ENCODE measurements at regions not wholly inside any gene's neighbourhood (a gene's known extent, or its start where the extent isn't known, plus 50 kb on each side); places are given as distances from the start of the nearest gene placed in this dataset.

DNA sequence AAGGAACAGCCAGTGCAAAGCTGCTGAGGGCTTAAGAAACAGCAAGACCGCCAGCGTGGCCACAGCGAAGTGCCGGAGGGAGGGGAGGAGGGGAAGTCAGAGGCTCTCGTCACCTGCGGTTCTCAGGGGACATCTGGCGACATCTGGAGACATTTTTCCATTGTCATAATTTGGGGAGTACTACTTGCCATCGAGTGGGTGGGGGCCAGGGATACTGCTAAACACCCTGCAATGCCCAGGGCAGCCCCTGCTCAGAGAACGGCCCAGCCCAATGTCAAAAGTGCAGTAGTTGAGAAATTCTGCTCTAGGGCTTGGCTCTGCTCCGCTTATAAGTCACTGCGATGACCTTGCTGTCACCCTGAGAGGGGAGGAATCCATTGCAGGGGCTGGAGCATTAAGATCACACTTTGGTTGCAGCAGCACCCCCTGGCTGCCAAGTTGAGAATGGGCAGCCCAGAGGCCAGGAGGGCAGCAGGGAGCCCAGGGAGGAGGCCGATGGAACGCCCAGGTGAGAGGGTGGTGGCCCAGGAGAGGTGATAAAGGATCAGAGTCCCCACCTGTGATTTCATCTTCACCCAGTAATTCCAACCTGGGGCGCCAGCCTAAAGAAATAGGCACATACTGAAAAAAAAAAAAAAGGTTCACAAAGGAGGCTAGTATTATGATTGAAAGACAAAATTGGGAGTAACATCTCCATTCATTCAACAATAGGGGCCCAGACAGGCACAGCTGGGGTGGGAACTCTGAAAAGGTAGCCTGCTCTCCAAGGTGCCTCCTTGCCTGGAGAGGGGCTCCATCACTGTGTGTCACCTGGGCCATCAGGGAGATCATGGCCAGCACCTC, 218.2 kb downstream of the BMP7 start:
- intact Hi-C loops (cut with DNase I), result loop anchor here (5.0 kb wide), 1 partner anchor 496 kb away; no protein-coding TSS in a partner anchor
- Histone ChIP-seq H3K27me3 (no peaks in the 10 kb centered on the region), H3K4me3 (no peak overlapping the region), H3K9me3 (peaks cover 0 to 3% (median 0%) of the 10 kb centered on the region in 4 donors), H3K36me3 (no peaks in the 10 kb centered on the region), H3K4me1 (peaks cover 0 to 17% (median 9%) of the 10 kb centered on the region in 4 donors), H3K27ac (replicated peaks in 1 of 4) (no peak overlapping the region)
- no peak for DNase-seq (ENCODE audit: extremely low spot score)
- 64% methylated on average over 13 of the region's 14 CpGs for WGBS
- TF ChIP-seq, protein P1, sequence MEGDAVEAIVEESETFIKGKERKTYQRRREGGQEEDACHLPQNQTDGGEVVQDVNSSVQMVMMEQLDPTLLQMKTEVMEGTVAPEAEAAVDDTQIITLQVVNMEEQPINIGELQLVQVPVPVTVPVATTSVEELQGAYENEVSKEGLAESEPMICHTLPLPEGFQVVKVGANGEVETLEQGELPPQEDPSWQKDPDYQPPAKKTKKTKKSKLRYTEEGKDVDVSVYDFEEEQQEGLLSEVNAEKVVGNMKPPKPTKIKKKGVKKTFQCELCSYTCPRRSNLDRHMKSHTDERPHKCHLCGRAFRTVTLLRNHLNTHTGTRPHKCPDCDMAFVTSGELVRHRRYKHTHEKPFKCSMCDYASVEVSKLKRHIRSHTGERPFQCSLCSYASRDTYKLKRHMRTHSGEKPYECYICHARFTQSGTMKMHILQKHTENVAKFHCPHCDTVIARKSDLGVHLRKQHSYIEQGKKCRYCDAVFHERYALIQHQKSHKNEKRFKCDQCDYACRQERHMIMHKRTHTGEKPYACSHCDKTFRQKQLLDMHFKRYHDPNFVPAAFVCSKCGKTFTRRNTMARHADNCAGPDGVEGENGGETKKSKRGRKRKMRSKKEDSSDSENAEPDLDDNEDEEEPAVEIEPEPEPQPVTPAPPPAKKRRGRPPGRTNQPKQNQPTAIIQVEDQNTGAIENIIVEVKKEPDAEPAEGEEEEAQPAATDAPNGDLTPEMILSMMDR (IDR thresholded peaks at IDR 0.05), result peak; percentile 50 to 66 (median 51)
- TF ChIP-seq POLR2A (IDR thresholded peaks at IDR 0.05; ENCODE audit: low read depth) (no peak), EP300 (IDR thresholded peaks at IDR 0.05) (no peak), POLR2AphosphoS5 (IDR thresholded peaks at IDR 0.05) (no peak)

DNA sequence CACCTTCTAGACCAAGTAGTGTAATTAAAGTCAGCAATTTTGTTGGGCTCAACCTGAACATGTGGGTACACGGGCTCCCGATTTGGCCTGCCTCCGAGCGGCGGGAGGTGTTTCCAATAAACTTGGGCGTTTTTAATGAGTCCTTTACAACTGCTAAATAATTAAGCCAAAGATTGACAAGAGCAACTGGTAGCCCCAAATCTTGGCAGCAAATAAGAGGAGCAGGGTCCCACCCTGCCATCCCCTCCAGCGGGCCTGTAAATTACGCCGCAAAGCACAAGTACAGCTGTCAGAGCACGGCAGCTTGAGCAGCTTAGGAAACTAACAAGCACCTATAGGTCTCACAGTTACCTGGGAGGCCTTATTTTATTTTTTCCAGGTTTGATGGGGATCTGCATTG, 217.1 kb downstream of the BMP7 start:
- DNase-seq (ENCODE audit: extremely low spot score), result no peak
- Histone ChIP-seq H3K4me3 (no peak overlapping the region), H3K27ac (replicated peaks in 1 of 4) (no peak overlapping the region), H3K36me3 (no peaks in the 10 kb centered on the region), H3K27me3 (no peaks in the 10 kb centered on the region), H3K4me1 (peaks cover 0 to 17% (median 8%) of the 10 kb centered on the region in 4 donors), H3K9me3 (peaks cover 0 to 3% (median 0%) of the 10 kb centered on the region in 4 donors)
- 89% methylated on average over 10 of the region's 10 CpGs for WGBS
- TF ChIP-seq EP300 (IDR thresholded peaks at IDR 0.05) (no peak), POLR2A (IDR thresholded peaks at IDR 0.05; ENCODE audit: low read depth) (no peak)
- intact Hi-C loops (cut with DNase I), result loop anchor here (5.0 kb wide), 1 partner anchor 497 kb away; no protein-coding TSS in a partner anchor

DNA sequence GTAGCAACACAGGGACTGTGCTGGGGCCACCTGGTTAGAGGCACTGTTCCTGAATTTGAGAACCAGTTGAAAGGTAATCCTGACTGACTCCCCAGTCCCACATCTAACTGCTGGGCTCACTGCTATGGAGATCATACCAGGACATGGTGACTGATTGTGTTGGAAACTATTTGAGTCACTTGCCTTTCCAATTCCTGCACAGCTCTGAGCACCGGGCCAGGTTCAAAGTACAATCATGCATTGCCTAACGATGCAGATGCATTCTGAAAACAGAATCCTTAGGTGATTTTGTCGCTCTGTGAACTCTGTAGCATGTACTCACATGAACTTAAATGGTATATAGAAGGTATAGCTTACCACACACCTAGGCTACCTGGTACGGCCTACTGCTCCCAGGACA, 215.3 kb downstream of the BMP7 start:
- H3K27ac ChIP-seq (replicated peaks in 1 of 4), result no peak overlapping the region
- TF ChIP-seq, protein P1 (IDR thresholded peaks at IDR 0.05), result no peak
- TF ChIP-seq EP300 (IDR thresholded peaks at IDR 0.05) (no peak), POLR2A (IDR thresholded peaks at IDR 0.05; ENCODE audit: low read depth) (no peak), POLR2AphosphoS5 (IDR thresholded peaks at IDR 0.05) (no peak)
- H3K27me3 ChIP-seq, result no peaks in the 10 kb centered on the region
- peaks cover 0 to 17% (median 8%) of the 10 kb centered on the region in 4 donors for H3K4me1 ChIP-seq
- peaks cover 0 to 3% (median 0%) of the 10 kb centered on the region in 4 donors for H3K9me3 ChIP-seq
- H3K36me3 ChIP-seq, result no peaks in the 10 kb centered on the region
- intact Hi-C loops (cut with DNase I), result no loop called here
- no peak for DNase-seq (ENCODE audit: extremely low spot score)
- no peak overlapping the region for H3K4me3 ChIP-seq
- 84% methylated on average over 4 of the region's 4 CpGs for WGBS

DNA sequence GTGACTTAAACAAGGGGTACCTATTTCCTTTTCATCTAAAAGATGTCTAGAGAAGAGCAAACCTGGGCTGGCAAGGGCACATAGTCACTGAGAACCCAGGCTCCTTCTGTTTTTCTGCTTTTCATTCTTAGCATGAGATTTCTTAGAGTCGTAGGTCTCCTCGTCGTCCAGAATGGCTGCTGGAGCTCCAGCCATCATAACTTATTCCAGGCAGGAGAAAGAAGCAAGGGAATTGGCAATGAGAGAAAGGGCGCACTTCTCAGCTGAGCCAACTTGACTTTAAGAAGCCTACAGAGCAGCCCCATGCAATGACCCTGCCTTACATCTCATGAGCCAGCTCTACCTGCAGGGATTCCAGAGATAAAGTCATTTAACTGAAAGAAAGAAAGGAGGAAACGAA, 213.4 kb downstream of the BMP7 start:
- H3K9me3 ChIP-seq, result peaks cover 0 to 3% (median 0%) of the 10 kb centered on the region in 4 donors
- peaks cover 0 to 2% (median 2%) of the 10 kb centered on the region in 4 donors for H3K4me1 ChIP-seq
- H3K27ac ChIP-seq (replicated peaks in 1 of 4), result no peak overlapping the region
- WGBS, result 94% methylated on average over 5 of the region's 5 CpGs
- TF ChIP-seq EP300 (IDR thresholded peaks at IDR 0.05) (no peak), POLR2A (IDR thresholded peaks at IDR 0.05; ENCODE audit: low read depth) (no peak), POLR2AphosphoS5 (IDR thresholded peaks at IDR 0.05) (no peak)
- TF ChIP-seq, protein P1 (IDR thresholded peaks at IDR 0.05), result no peak
- no peaks in the 10 kb centered on the region for H3K27me3 ChIP-seq
- no peak overlapping the region for H3K4me3 ChIP-seq
- DNase-seq (ENCODE audit: extremely low spot score), result no peak
- intact Hi-C loops (cut with DNase I), result no loop called here
- H3K36me3 ChIP-seq, result no peaks in the 10 kb centered on the region

DNA sequence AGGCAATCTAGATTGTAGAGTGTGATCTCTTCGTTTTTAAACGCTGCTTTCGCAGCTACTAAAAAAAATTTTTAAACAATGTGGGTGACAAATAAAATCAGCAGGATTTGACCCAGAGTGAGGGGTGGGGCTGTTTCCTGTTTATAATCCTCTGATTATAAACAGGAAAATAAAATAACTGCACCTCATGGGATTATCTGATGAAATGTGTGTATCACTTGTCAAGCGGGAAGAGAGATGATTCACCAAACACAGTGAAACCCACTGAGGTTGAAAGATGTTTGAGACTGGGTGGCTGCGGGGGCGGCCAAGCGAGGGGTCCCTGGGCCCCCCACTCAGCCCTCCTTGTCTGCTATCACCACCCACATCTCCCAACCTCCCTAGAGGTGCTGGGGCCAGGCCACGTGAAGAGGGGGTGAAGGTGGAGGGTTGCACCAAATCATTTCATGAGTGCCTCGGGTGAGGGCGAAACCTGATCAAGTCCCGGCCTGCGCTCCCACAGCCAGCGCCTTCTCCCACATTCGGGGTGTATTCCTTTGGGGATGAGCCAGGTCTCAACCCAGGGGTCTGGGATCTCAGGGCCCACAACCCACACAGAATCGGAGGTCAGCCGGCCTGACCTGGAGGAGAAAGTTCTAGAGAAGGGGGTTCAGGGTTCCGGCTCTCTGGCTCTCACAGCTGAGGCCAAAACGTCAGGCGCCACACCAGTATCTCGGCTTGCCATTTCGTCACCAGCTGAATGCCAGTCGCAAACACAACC, 212.5 kb downstream of the BMP7 start:
- intact Hi-C loops (cut with DNase I), result no loop called here
- DNase-seq (ENCODE audit: extremely low spot score), result no peak
- Histone ChIP-seq H3K27ac (replicated peaks in 1 of 4) (peak overlapping the region in 1 of 4 donors; percentile 52), H3K36me3 (no peaks in the 10 kb centered on the region), H3K4me3 (no peak overlapping the region), H3K9me3 (peaks cover 0 to 3% (median 0%) of the 10 kb centered on the region in 4 donors), H3K4me1 (no peaks in the 10 kb centered on the region), H3K27me3 (no peaks in the 10 kb centered on the region)
- TF ChIP-seq POLR2A (IDR thresholded peaks at IDR 0.05; ENCODE audit: low read depth) (no peak), EP300 (IDR thresholded peaks at IDR 0.05) (no peak), POLR2AphosphoS5 (IDR thresholded peaks at IDR 0.05) (no peak)
- TF ChIP-seq, protein P1 (IDR thresholded peaks at IDR 0.05), result no peak
- 88% methylated on average over 16 of the region's 22 CpGs for WGBS

Data from esophagus muscularis mucosa (tissue), 4 donors.